ACHN (cell line): ENCODE measurements at regions not wholly inside any gene's neighbourhood (a gene's known extent, or its start where the extent isn't known, plus 50 kb on each side); places are given as distances from the start of the nearest gene placed in this dataset.

ENCODE experiments used
- DNase-seq: peaks from one replicate; pipeline ENCODE4 v3.0.0-alpha.2; 2015
- in situ Hi-C: cut with HindIII; loops from 2 replicates; pipeline ENCODE4 v1.10.0; 2017; ENCODE audit warnings: low sequenced_read_pairs, low pct_ligation_motif_present, low pct_unique_long_range_greater_than_20kb

- no peak for DNase-seq
- in situ Hi-C loops: no loop called here
These were observed 49.7 kb downstream of the GLI2 start for GRCh38 chr2:120785228-120785966.

GRCh38 chr2:120786038-120786960 lies 50.6 kb downstream of the GLI2 start:
- in situ Hi-C loops: no loop called here
- DNase-seq: no peak

- DNase-seq: no peak
- in situ Hi-C loops: no loop called here
These were observed 51.6 kb downstream of the GLI2 start for GRCh38 chr2:120787111-120787821.

- no peak for DNase-seq
- in situ Hi-C loops: no loop called here
These were observed 52.4 kb downstream of the GLI2 start for GRCh38 chr2:120787822-120788700.

GRCh38 chr2:120791243-120791961 lies 55.7 kb downstream of the GLI2 start:
- DNase-seq: no peak
- in situ Hi-C loops: no loop called here

- in situ Hi-C loops: no loop called here
- peak; percentile 4 for DNase-seq
These were observed 56.3 kb downstream of the GLI2 start for GRCh38 chr2:120791962-120792297.

- in situ Hi-C loops: no loop called here
- no peak for DNase-seq
These were observed 58.2 kb downstream of the GLI2 start for GRCh38 chr2:120793682-120794403.

GRCh38 chr2:120794716-120795115 lies 59.0 kb downstream of the GLI2 start:
- DNase-seq: no peak
- in situ Hi-C loops: no loop called here

- DNase-seq: no peak
- in situ Hi-C loops: no loop called here
These were observed 60.4 kb downstream of the GLI2 start for GRCh38 chr2:120796094-120796493.

- in situ Hi-C loops: no loop called here
These were observed 62.0 kb downstream of the GLI2 start for GRCh38 chr2:120797421-120798221.

GRCh38 chr2:120798567-120799247 lies 63.0 kb downstream of the GLI2 start:
- in situ Hi-C loops: no loop called here
- DNase-seq: no peak

More at GRCh38 chr2:120797421-120798221, 62.0 kb downstream of the GLI2 start:
- DNase-seq: no peak

GRCh38 chr2:120802158-120802557 lies 66.5 kb downstream of the GLI2 start:
- in situ Hi-C loops: no loop called here

GRCh38 chr2:120802867-120803484 lies 67.3 kb downstream of the GLI2 start:
- in situ Hi-C loops: no loop called here
- no peak for DNase-seq

More at GRCh38 chr2:120802158-120802557, 66.5 kb downstream of the GLI2 start:
- DNase-seq: no peak

GRCh38 chr2:120803764-120804335 lies 68.2 kb downstream of the GLI2 start:
- DNase-seq: no peak
- in situ Hi-C loops: no loop called here

GRCh38 chr2:120804459-120804858 lies 68.8 kb downstream of the GLI2 start:
- in situ Hi-C loops: no loop called here
- no peak for DNase-seq
